Fibroblast of lung (primary cell): ENCODE measurements at regions not wholly inside any gene's neighbourhood (a gene's known extent, or its start where the extent isn't known, plus 50 kb on each side); places are given as distances from the start of the nearest gene placed in this dataset.

Source experiments
- EZH2 ChIP-seq: IDR thresholded peaks from 2 replicates; pipeline ENCODE4 v1.5.1; 2012; ENCODE audit warnings: low read length, control low read depth, mild to moderate bottlenecking; ENCODE audit errors: missing control alignments
- TF ChIP-seq, protein P1 (sequence below), 2 donors: IDR thresholded peaks in 1 of 2; conservative IDR thresholded peaks in 1 of 2; 1 replicate in 1 of 2; 2 replicates in 1 of 2; pipeline ENCODE4 v1.5.1; 2011 to 2012; ENCODE audit warnings: low read length in 2 of 2, control low read depth in 1 of 2, inconsistent platforms in 1 of 2, low read depth in 1 of 2, mild to moderate bottlenecking in 1 of 2

DNA sequence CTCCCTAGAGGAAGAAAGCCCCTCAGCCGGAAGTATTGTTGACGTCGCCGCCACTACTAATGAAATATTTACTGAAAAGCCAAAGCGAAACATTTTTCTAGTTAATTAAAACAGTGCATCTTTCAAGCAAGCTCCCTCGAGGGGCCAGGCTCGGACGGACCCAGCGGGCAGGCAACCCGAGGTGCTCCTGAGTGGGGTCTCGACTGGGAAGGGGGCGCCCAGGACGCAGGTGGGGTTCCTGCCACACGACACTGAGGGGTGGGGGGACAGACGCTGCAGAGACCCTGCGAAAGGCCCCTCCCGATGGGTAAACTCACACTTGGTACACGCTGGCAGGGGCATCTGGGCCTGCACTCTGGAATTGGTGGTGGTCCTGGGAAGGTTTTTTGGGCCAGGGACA lies 72.4 kb upstream of the ADGRA1 start:
- TF ChIP-seq, protein P1, sequence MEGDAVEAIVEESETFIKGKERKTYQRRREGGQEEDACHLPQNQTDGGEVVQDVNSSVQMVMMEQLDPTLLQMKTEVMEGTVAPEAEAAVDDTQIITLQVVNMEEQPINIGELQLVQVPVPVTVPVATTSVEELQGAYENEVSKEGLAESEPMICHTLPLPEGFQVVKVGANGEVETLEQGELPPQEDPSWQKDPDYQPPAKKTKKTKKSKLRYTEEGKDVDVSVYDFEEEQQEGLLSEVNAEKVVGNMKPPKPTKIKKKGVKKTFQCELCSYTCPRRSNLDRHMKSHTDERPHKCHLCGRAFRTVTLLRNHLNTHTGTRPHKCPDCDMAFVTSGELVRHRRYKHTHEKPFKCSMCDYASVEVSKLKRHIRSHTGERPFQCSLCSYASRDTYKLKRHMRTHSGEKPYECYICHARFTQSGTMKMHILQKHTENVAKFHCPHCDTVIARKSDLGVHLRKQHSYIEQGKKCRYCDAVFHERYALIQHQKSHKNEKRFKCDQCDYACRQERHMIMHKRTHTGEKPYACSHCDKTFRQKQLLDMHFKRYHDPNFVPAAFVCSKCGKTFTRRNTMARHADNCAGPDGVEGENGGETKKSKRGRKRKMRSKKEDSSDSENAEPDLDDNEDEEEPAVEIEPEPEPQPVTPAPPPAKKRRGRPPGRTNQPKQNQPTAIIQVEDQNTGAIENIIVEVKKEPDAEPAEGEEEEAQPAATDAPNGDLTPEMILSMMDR (conservative IDR thresholded peaks at IDR 0.05 in 1 of 2, IDR thresholded peaks at IDR 0.05 in 1 of 2; ENCODE audit: low read depth in 1 of 2, low read length in 2 of 2) = no peak
- no peak for TF ChIP-seq EZH2
